Left lung (tissue), 4 donors: ENCODE measurements at regions not wholly inside any gene's neighbourhood (a gene's known extent, or its start where the extent isn't known, plus 50 kb on each side); places are given as distances from the start of the nearest gene placed in this dataset.

Source experiments
- ATAC-seq: fragments of 200-7000 bp; cut with Tn5 transposase; one replicate; pipeline ENCODE4 v1.9.1; 2020; ENCODE audit warnings: moderate library complexity
- DNase-seq, 4 donors: peaks; one replicate each; pipeline ENCODE4 v3.0.0-alpha.2; 2013 to 2020
- H3K27ac ChIP-seq, 2 donors: fragments of 200-600 bp; sonication (generic) in 1 of 2; one replicate each; pipeline versions ENCODE4 v1.5.0 to v1.8.0; 2020 to 2021
- H3K27me3 ChIP-seq, 2 donors: fragments of 200-600 bp; sonication (generic) in 1 of 2; one replicate each; pipeline versions ENCODE4 v1.5.0 to v1.8.0; 2020 to 2021
- H3K36me3 ChIP-seq, 2 donors: fragments of 200-600 bp; sonication (generic) in 1 of 2; one replicate each; pipeline versions ENCODE4 v1.5.0 to v1.8.0; 2020 to 2021
- H3K4me1 ChIP-seq, 2 donors: fragments of 200-600 bp; one replicate each; pipeline ENCODE4 v1.8.0; 2021
- H3K4me3 ChIP-seq, 2 donors: fragments of 200-600 bp; sonication (generic) in 1 of 2; one replicate each; pipeline versions ENCODE4 v1.5.0 to v1.8.0; 2020 to 2021; ENCODE audit warnings: mild to moderate bottlenecking in 1 of 2
- H3K9me3 ChIP-seq, 2 donors: fragments of 200-600 bp; sonication (generic) in 1 of 2; one replicate each; pipeline versions ENCODE4 v1.5.0 to v1.8.0; 2020 to 2021
- intact Hi-C, 2 donors: fragments of 100-400 bp; cut with DNase I; formaldehyde crosslinking; loops; one replicate each; pipeline versions ENCODE4 v1.11.2 to v1.14.2; 2022
- TF ChIP-seq, protein P1 (sequence below), 2 donors: fragments of 200-600 bp; sonication (generic) in 1 of 2; IDR thresholded peaks; one replicate each; pipeline versions ENCODE4 v1.5.0 to v1.8.0; 2021; ENCODE audit warnings: antibody characterized with exemption in 2 of 2
- donor health status: DM: no; HTN: yes; CAD: no.
- donor health status: DM: no; HTN: no; CAD: no.

DNA sequence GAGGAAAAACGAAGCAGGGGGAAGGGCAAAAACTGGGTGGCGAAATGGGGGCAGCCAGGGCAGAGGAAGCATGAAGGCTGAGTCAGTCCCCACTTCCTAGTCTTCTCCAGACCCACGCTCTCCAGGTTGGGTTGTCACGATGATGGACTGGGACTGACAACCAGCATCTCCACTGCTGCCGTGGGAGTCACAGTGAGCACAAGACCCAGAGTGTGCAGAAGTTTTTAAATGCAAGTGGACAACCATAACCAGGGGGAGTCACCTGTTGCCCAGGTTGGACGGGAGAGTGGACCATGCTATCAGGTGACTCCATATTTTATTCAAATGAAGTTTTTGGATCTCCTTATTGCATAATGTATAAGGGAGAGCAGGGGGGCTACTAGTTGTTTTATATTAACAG, 511.4 kb upstream of the ZFP42 start:
- Histone ChIP-seq H3K27me3 (no peaks in the 10 kb centered on the region), H3K27ac (no peak overlapping the region), H3K4me3 (no peak overlapping the region), H3K36me3 (no peaks in the 10 kb centered on the region), H3K4me1 (no peaks in the 10 kb centered on the region), H3K9me3 (peaks cover 0 to 9% of the 10 kb centered on the region in 2 donors)
- no peak for DNase-seq
- no peak for ATAC-seq
- intact Hi-C loops: no loop called here
- TF ChIP-seq, protein P1, sequence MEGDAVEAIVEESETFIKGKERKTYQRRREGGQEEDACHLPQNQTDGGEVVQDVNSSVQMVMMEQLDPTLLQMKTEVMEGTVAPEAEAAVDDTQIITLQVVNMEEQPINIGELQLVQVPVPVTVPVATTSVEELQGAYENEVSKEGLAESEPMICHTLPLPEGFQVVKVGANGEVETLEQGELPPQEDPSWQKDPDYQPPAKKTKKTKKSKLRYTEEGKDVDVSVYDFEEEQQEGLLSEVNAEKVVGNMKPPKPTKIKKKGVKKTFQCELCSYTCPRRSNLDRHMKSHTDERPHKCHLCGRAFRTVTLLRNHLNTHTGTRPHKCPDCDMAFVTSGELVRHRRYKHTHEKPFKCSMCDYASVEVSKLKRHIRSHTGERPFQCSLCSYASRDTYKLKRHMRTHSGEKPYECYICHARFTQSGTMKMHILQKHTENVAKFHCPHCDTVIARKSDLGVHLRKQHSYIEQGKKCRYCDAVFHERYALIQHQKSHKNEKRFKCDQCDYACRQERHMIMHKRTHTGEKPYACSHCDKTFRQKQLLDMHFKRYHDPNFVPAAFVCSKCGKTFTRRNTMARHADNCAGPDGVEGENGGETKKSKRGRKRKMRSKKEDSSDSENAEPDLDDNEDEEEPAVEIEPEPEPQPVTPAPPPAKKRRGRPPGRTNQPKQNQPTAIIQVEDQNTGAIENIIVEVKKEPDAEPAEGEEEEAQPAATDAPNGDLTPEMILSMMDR (IDR thresholded peaks at IDR 0.05): no peak

GRCh38 chr4:187485676-187486075, 509.9 kb upstream of the ZFP42 start:
- no peaks in the 10 kb centered on the region for H3K36me3 ChIP-seq
- H3K4me3 ChIP-seq: no peak overlapping the region
- H3K9me3 ChIP-seq: peaks cover 0 to 11% of the 10 kb centered on the region in 2 donors
- no peak overlapping the region for H3K27ac ChIP-seq
- TF ChIP-seq, protein P1 (IDR thresholded peaks at IDR 0.05): no peak
- intact Hi-C loops: no loop called here
- ATAC-seq (no peak), DNase-seq (no peak)
- H3K27me3 ChIP-seq: no peaks in the 10 kb centered on the region
- no peaks in the 10 kb centered on the region for H3K4me1 ChIP-seq

DNA sequence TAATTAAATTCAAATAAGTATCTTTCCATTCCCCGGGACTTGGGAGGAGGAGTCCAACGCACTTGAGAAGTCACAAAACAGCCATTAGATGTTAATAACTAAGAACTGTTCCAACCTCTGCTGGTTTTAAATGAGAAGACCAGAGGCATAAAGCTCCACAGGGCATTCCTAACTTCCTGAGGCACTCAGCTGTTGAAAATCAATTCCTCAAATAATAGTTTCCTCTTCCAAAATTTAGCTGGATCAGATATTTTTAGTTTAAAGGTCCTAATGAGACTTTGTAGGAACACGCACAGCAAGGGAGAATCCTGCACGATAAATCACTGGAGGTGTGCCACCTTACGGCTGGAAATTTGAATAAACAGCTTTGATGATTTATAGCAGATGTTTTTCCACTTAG, 504.3 kb upstream of the ZFP42 start:
- intact Hi-C loops: no loop called here

GRCh38 chr4:187491959-187492358, 503.6 kb upstream of the ZFP42 start:
- no peak overlapping the region for H3K4me3 ChIP-seq
- no peaks in the 10 kb centered on the region for H3K36me3 ChIP-seq
- H3K9me3 ChIP-seq: peaks cover 0 to 11% of the 10 kb centered on the region in 2 donors
- no peaks in the 10 kb centered on the region for H3K4me1 ChIP-seq
- H3K27ac ChIP-seq: no peak overlapping the region
- TF ChIP-seq, protein P1 (IDR thresholded peaks at IDR 0.05): no peak
- no peaks in the 10 kb centered on the region for H3K27me3 ChIP-seq
- no peak for DNase-seq
- intact Hi-C loops: no loop called here
- ATAC-seq: no peak

More for the DNA sequence above, 504.3 kb upstream of the ZFP42 start:
- DNase-seq: no peak
- no peak for ATAC-seq
- no peaks in the 10 kb centered on the region for H3K27me3 ChIP-seq
- H3K27ac ChIP-seq: no peak overlapping the region
- H3K9me3 ChIP-seq: peaks cover 0 to 11% of the 10 kb centered on the region in 2 donors
- H3K36me3 ChIP-seq: no peaks in the 10 kb centered on the region
- H3K4me3 ChIP-seq: no peak overlapping the region
- H3K4me1 ChIP-seq: no peaks in the 10 kb centered on the region
- TF ChIP-seq, protein P1 (IDR thresholded peaks at IDR 0.05): no peak

DNA sequence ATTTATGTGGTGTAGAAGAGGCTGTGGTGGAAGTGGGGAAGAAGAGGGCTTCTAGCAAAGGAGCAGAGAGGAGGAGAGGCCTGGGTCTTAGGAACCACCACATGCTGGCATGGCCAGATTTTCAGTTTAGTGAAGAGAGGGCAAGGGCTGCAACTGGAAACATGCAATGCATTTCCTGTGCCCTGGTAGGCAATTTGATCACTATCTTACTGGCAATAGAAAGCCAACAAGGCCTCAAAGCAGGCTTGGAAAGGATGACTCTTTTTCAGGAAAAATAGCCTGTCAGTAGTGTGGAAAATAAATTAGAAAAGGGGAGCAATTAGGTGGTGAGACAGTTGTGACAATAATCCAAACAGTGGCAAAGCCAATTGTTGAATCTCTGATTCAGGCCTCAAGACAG, 501.9 kb upstream of the ZFP42 start:
- no peaks in the 10 kb centered on the region for H3K4me1 ChIP-seq
- intact Hi-C loops: no loop called here
- no peak overlapping the region for H3K27ac ChIP-seq

More for the DNA sequence above, 501.9 kb upstream of the ZFP42 start:
- no peak for ATAC-seq
- Histone ChIP-seq H3K27me3 (no peaks in the 10 kb centered on the region), H3K9me3 (peaks cover 0 to 2% of the 10 kb centered on the region in 2 donors), H3K4me3 (no peak overlapping the region), H3K36me3 (no peaks in the 10 kb centered on the region)
- no peak for DNase-seq
- TF ChIP-seq, protein P1 (IDR thresholded peaks at IDR 0.05): no peak
